HG03139 (cell line): ENCODE measurements at regions not wholly inside any gene's neighbourhood (a gene's known extent, or its start where the extent isn't known, plus 50 kb on each side); places are given as distances from the start of the nearest gene placed in this dataset.

Experiments
- ATAC-seq: cut with Tn5 transposase; IDR thresholded peaks from one replicate; pipeline ENCODE4 v1.9.1; 2021; ENCODE audit not compliant: unreplicated experiment

GRCh38 chr9:126017758-126018157 is 270.6 kb downstream of the PBX3 start:
- ATAC-seq: no peak

GRCh38 chr9:126020836-126021235 is 273.7 kb downstream of the PBX3 start:
- ATAC-seq: no peak

- no peak for ATAC-seq
These were observed 276.8 kb downstream of the PBX3 start for GRCh38 chr9:126023962-126024361.

- no peak for ATAC-seq
These were observed 277.5 kb downstream of the PBX3 start for GRCh38 chr9:126024581-126025230.

GRCh38 chr9:126025991-126026390 is 278.8 kb downstream of the PBX3 start:
- no peak for ATAC-seq

GRCh38 chr9:126027566-126027965 is 280.4 kb downstream of the PBX3 start:
- no peak for ATAC-seq

GRCh38 chr9:126028746-126029145 is 281.6 kb downstream of the PBX3 start:
- no peak for ATAC-seq

GRCh38 chr9:126030716-126031115 is 283.5 kb downstream of the PBX3 start:
- ATAC-seq: no peak

GRCh38 chr9:126031116-126031515 is 283.9 kb downstream of the PBX3 start:
- no peak for ATAC-seq

- no peak for ATAC-seq
These were observed 285.0 kb downstream of the PBX3 start for GRCh38 chr9:126032135-126032534.

- ATAC-seq: no peak
These were observed 286.1 kb downstream of the PBX3 start for GRCh38 chr9:126033318-126033717.

GRCh38 chr9:126033956-126034355 is 286.8 kb downstream of the PBX3 start:
- ATAC-seq: no peak

- ATAC-seq: no peak
These were observed 289.7 kb downstream of the PBX3 start for GRCh38 chr9:126036881-126037291.

GRCh38 chr9:126038790-126039189 is 287.8 kb upstream of the MVB12B start:
- no peak for ATAC-seq

GRCh38 chr9:126043681-126044080 is 282.9 kb upstream of the MVB12B start:
- no peak for ATAC-seq

- no peak for ATAC-seq
These were observed 277.5 kb upstream of the MVB12B start for GRCh38 chr9:126049088-126049487.

- ATAC-seq: no peak
These were observed 276.6 kb upstream of the MVB12B start for GRCh38 chr9:126049896-126050604.

- ATAC-seq: no peak
These were observed 276.0 kb upstream of the MVB12B start for GRCh38 chr9:126050605-126050990.

- ATAC-seq: no peak
These were observed 275.0 kb upstream of the MVB12B start for GRCh38 chr9:126051446-126052130.

GRCh38 chr9:126052791-126053190 is 273.8 kb upstream of the MVB12B start:
- no peak for ATAC-seq

GRCh38 chr9:126053913-126054312 is 272.7 kb upstream of the MVB12B start:
- ATAC-seq: no peak

GRCh38 chr9:126055381-126055985 is 271.1 kb upstream of the MVB12B start:
- no peak for ATAC-seq
